Tibial nerve (tissue), 3 donors: ENCODE measurements at regions not wholly inside any gene's neighbourhood (a gene's known extent, or its start where the extent isn't known, plus 50 kb on each side); places are given as distances from the start of the nearest gene placed in this dataset.

Experiments used
- CTCF ChIP-seq, 5 experiments: fragments of 200-600 bp in 3 of 5; fragments of 450-650 bp in 2 of 5; sonication (generic) in 3 of 5; IDR thresholded peaks; one replicate each; pipeline ENCODE4 v1.5.1; 2016 to 2019; ENCODE audit warnings: antibody characterized with exemption in 5 of 5, mild to moderate bottlenecking in 3 of 5, moderate library complexity in 2 of 5
- POLR2A ChIP-seq, 2 donors: fragments of 450-650 bp; IDR thresholded peaks; one replicate each; pipeline ENCODE4 v1.6.1; 2017; ENCODE audit warnings: antibody characterized with exemption in 2 of 2, mild to moderate bottlenecking in 2 of 2, moderate library complexity in 2 of 2

- TF ChIP-seq CTCF (IDR thresholded peaks at IDR 0.05), result no peak
- no peak for TF ChIP-seq POLR2A (IDR thresholded peaks at IDR 0.05)
Measured at GRCh38 chr21:28311411-28312190, 681.1 kb downstream of the LTN1 start.
